ENCODE measurements at regions not wholly inside any gene's neighbourhood (a gene's known extent, or its start where the extent isn't known, plus 50 kb on each side); places are given as distances from the start of the nearest gene placed in this dataset.

DNA sequence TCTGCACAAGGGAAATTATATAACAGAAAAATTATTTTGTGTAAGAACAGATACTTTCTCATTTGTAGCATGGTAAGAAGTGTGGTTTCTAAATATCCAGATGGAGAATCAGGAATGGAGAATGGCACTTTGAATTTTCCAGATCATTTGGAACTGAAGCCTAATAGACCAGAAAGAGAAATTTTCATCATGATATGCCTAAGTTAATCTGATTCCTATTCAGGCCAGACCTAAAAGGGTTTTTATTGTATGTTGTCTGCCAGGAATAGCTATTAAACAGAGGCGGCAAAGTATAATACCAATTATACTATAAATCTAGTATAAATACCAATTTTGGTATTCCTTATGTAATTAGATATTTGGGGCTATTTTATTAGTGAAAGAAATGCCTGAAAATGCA is 382.7 kb upstream of the FAR2 start:
- DNase-seq (ENCODE audit: low spot score): no peak
- Histone ChIP-seq H3K27me3 (ENCODE audit: insufficient read depth, poor library complexity, severe bottlenecking) (no peaks in the 10 kb centered on the region), H3K36me3 (ENCODE audit: low read depth) (no peaks in the 10 kb centered on the region), H3K4me3 (ENCODE audit: severe bottlenecking) (no peak overlapping the region), H3K4me1 (ENCODE audit: insufficient read depth, poor library complexity, severe bottlenecking) (no peaks in the 10 kb centered on the region), H3K9me3 (ENCODE audit: severe bottlenecking) (no peaks in the 10 kb centered on the region), H3K27ac (ENCODE audit: poor library complexity, severe bottlenecking) (no peak overlapping the region)
- ATAC-seq (ENCODE audit: low read depth): no peak
- TF ChIP-seq, protein P1, sequence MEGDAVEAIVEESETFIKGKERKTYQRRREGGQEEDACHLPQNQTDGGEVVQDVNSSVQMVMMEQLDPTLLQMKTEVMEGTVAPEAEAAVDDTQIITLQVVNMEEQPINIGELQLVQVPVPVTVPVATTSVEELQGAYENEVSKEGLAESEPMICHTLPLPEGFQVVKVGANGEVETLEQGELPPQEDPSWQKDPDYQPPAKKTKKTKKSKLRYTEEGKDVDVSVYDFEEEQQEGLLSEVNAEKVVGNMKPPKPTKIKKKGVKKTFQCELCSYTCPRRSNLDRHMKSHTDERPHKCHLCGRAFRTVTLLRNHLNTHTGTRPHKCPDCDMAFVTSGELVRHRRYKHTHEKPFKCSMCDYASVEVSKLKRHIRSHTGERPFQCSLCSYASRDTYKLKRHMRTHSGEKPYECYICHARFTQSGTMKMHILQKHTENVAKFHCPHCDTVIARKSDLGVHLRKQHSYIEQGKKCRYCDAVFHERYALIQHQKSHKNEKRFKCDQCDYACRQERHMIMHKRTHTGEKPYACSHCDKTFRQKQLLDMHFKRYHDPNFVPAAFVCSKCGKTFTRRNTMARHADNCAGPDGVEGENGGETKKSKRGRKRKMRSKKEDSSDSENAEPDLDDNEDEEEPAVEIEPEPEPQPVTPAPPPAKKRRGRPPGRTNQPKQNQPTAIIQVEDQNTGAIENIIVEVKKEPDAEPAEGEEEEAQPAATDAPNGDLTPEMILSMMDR (IDR thresholded peaks at IDR 0.05; ENCODE audit: poor library complexity, severe bottlenecking): no peak

DNA sequence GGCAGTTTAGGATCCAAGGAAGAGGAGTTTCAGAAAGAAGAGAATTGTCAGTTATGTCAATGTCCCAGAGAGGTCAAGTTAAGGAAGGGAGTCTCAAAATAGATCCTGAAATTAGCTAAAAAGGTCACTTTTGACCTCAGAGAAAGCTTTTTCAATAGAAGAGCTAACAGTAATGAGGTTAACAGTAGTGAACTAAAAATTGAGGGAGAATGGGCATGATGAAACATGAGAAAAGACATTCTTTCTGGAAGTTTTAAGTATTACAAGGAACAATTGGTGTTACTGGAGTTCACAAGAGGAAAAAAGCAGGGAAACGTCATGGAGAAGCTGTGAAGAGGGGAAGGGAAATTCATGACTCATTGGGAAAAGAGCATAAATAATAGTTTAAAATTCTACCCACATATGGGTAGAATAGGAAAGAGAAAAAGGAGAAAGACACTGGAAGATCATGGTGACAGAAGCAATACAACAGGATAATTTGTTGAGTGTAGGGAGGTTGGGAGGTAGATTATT is 381.2 kb upstream of the FAR2 start:
- TF ChIP-seq, protein P1 (IDR thresholded peaks at IDR 0.05; ENCODE audit: poor library complexity, severe bottlenecking): no peak
- H3K36me3 ChIP-seq (ENCODE audit: low read depth): no peaks in the 10 kb centered on the region
- no peaks in the 10 kb centered on the region for H3K9me3 ChIP-seq (ENCODE audit: severe bottlenecking)
- DNase-seq (ENCODE audit: low spot score) (no peak), ATAC-seq (ENCODE audit: low read depth) (no peak)
- H3K4me1 ChIP-seq (ENCODE audit: insufficient read depth, poor library complexity, severe bottlenecking): no peaks in the 10 kb centered on the region
- H3K27ac ChIP-seq (ENCODE audit: poor library complexity, severe bottlenecking): no peak overlapping the region
- H3K4me3 ChIP-seq (ENCODE audit: severe bottlenecking): no peak overlapping the region
- H3K27me3 ChIP-seq (ENCODE audit: insufficient read depth, poor library complexity, severe bottlenecking): no peaks in the 10 kb centered on the region

DNA sequence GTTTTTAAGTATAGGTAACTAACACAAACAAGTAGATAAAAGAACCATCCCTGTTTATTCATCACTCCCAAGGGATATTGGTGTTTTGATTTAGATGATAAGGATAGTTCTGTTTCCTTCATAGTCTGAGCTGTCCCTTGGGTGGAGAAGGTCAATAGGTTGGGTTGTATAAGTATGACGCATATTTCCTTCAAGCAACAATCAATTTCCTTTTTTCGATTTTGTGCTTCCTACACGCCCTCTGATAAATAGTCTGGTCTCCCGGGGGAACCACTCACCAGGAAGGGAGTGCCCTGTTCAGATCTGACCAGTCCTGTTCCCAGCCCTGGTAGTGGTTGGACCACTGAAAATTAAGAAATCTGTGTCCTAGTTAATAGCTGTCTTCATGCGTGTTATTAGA is 378.8 kb upstream of the FAR2 start:
- DNase-seq (ENCODE audit: low spot score): no peak
- Histone ChIP-seq H3K4me1 (ENCODE audit: insufficient read depth, poor library complexity, severe bottlenecking) (no peaks in the 10 kb centered on the region), H3K4me3 (ENCODE audit: severe bottlenecking) (no peak overlapping the region), H3K27ac (ENCODE audit: poor library complexity, severe bottlenecking) (no peak overlapping the region), H3K9me3 (ENCODE audit: severe bottlenecking) (no peaks in the 10 kb centered on the region), H3K36me3 (ENCODE audit: low read depth) (no peaks in the 10 kb centered on the region), H3K27me3 (ENCODE audit: insufficient read depth, poor library complexity, severe bottlenecking) (no peaks in the 10 kb centered on the region)
- TF ChIP-seq, protein P1 (IDR thresholded peaks at IDR 0.05; ENCODE audit: poor library complexity, severe bottlenecking): no peak
- ATAC-seq (ENCODE audit: low read depth): no peak

DNA sequence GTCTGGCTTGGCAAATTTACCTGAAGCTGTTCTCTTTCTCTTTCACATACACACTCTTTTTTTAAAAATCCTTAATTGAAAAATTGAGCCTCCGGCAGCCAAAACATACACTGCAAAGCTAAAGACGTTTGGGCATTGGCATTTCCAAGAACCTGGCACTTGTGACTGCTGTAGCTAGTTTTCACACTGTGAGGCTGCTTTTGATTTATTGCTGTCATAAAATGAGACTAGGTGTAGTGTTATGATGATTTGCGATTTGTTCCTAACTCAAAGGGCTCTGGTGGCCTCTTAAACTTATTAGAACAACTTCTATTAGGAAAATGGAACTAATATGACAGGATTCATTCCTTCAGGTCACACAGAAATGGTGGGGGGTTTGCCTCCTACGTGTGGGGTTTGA is 377.1 kb upstream of the FAR2 start:
- Histone ChIP-seq H3K27ac (ENCODE audit: poor library complexity, severe bottlenecking) (no peak overlapping the region), H3K27me3 (ENCODE audit: insufficient read depth, poor library complexity, severe bottlenecking) (no peaks in the 10 kb centered on the region), H3K4me1 (ENCODE audit: insufficient read depth, poor library complexity, severe bottlenecking) (no peaks in the 10 kb centered on the region), H3K4me3 (ENCODE audit: severe bottlenecking) (no peak overlapping the region), H3K9me3 (ENCODE audit: severe bottlenecking) (no peaks in the 10 kb centered on the region), H3K36me3 (ENCODE audit: low read depth) (no peaks in the 10 kb centered on the region)
- TF ChIP-seq, protein P1 (IDR thresholded peaks at IDR 0.05; ENCODE audit: poor library complexity, severe bottlenecking): no peak
- no peak for ATAC-seq (ENCODE audit: low read depth)
- DNase-seq (ENCODE audit: low spot score): no peak

DNA sequence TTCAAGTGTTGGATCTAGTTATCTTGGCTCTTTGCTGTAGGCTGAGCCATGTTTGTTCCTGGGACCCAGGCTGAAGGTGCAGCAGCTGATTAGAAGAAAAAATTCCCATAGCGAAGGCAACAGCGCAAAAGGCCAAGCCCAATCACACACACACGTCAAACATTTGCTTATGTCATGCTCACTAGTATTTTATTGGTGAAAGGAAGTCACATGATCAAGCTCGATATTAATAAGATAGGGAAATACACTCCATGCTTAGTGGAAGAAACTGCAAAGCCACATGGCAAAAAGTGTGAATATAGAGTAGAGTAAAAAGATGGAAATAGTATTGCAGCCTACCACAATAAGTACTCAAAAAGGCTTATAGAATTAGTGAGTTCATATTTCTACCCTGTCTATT is 373.5 kb upstream of the FAR2 start:
- no peak for ATAC-seq (ENCODE audit: low read depth)
- Histone ChIP-seq H3K27me3 (ENCODE audit: insufficient read depth, poor library complexity, severe bottlenecking) (no peaks in the 10 kb centered on the region), H3K9me3 (ENCODE audit: severe bottlenecking) (no peaks in the 10 kb centered on the region), H3K4me1 (ENCODE audit: insufficient read depth, poor library complexity, severe bottlenecking) (no peaks in the 10 kb centered on the region), H3K27ac (ENCODE audit: poor library complexity, severe bottlenecking) (no peak overlapping the region), H3K4me3 (ENCODE audit: severe bottlenecking) (no peak overlapping the region), H3K36me3 (ENCODE audit: low read depth) (no peaks in the 10 kb centered on the region)
- DNase-seq (ENCODE audit: low spot score): no peak
- TF ChIP-seq, protein P1 (IDR thresholded peaks at IDR 0.05; ENCODE audit: poor library complexity, severe bottlenecking): no peak
